ENCODE measurements at regions not wholly inside any gene's neighbourhood (a gene's known extent, or its start where the extent isn't known, plus 50 kb on each side); places are given as distances from the start of the nearest gene placed in this dataset.

DNA sequence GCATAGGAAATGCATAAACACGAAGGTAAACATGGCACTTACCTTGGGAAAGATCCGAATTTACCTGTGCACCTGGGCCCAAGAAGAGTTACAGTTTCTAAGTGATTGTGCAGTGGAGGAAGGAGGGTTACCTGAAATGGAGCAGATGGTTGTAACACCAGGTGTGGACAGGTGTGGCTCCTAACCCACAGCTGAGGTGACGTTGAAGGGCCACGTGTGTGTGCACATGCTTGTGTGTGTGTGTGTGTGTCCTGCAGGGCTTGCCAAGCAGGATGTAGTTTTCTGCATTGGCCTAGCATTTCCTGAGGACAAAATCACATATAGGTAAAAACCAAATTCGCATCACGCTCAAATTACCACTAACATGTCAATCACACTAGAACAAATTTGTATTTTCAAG, 240.8 kb downstream of the ANKRD60 start:
- TF ChIP-seq POLR2A (IDR thresholded peaks at IDR 0.05; ENCODE audit: low read depth, low read length): no peak
- no peak for TF ChIP-seq SMC3 (IDR thresholded peaks at IDR 0.05; ENCODE audit: borderline replicate concordance, low read length)
- TF ChIP-seq EP300 (IDR thresholded peaks at IDR 0.05; ENCODE audit: borderline replicate concordance in 1 of 2, control insufficient read depth in 1 of 2, low read depth in 2 of 2, low read length in 2 of 2): no peak
- TF ChIP-seq, protein P1, sequence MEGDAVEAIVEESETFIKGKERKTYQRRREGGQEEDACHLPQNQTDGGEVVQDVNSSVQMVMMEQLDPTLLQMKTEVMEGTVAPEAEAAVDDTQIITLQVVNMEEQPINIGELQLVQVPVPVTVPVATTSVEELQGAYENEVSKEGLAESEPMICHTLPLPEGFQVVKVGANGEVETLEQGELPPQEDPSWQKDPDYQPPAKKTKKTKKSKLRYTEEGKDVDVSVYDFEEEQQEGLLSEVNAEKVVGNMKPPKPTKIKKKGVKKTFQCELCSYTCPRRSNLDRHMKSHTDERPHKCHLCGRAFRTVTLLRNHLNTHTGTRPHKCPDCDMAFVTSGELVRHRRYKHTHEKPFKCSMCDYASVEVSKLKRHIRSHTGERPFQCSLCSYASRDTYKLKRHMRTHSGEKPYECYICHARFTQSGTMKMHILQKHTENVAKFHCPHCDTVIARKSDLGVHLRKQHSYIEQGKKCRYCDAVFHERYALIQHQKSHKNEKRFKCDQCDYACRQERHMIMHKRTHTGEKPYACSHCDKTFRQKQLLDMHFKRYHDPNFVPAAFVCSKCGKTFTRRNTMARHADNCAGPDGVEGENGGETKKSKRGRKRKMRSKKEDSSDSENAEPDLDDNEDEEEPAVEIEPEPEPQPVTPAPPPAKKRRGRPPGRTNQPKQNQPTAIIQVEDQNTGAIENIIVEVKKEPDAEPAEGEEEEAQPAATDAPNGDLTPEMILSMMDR (IDR thresholded peaks at IDR 0.05 in 2 of 3, conservative IDR thresholded peaks at IDR 0.05 in 1 of 3; ENCODE audit: control insufficient read depth in 2 of 3, extremely low read depth in 1 of 3, insufficient read depth in 1 of 3, low read depth in 3 of 3, low read length in 3 of 3): no peak
- no peak for TF ChIP-seq GABPA (IDR thresholded peaks at IDR 0.05; ENCODE audit: low read depth)
- TF ChIP-seq POLR2AphosphoS5 (IDR thresholded peaks at IDR 0.05; ENCODE audit: low read length): no peak
- TF ChIP-seq NR2C2 (IDR thresholded peaks at IDR 0.05; ENCODE audit: borderline replicate concordance, control insufficient read depth, insufficient read length, low read depth): no peak
- TF ChIP-seq, protein P2, sequence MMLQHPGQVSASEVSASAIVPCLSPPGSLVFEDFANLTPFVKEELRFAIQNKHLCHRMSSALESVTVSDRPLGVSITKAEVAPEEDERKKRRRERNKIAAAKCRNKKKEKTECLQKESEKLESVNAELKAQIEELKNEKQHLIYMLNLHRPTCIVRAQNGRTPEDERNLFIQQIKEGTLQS (IDR thresholded peaks at IDR 0.05; ENCODE audit: borderline replicate concordance, extremely low read depth, low read depth, low read length): no peak
- TF ChIP-seq NR2C1 (IDR thresholded peaks at IDR 0.05): no peak
- TF ChIP-seq BMI1 (IDR thresholded peaks at IDR 0.05; ENCODE audit: borderline replicate concordance): no peak
- TF ChIP-seq, protein P3, sequence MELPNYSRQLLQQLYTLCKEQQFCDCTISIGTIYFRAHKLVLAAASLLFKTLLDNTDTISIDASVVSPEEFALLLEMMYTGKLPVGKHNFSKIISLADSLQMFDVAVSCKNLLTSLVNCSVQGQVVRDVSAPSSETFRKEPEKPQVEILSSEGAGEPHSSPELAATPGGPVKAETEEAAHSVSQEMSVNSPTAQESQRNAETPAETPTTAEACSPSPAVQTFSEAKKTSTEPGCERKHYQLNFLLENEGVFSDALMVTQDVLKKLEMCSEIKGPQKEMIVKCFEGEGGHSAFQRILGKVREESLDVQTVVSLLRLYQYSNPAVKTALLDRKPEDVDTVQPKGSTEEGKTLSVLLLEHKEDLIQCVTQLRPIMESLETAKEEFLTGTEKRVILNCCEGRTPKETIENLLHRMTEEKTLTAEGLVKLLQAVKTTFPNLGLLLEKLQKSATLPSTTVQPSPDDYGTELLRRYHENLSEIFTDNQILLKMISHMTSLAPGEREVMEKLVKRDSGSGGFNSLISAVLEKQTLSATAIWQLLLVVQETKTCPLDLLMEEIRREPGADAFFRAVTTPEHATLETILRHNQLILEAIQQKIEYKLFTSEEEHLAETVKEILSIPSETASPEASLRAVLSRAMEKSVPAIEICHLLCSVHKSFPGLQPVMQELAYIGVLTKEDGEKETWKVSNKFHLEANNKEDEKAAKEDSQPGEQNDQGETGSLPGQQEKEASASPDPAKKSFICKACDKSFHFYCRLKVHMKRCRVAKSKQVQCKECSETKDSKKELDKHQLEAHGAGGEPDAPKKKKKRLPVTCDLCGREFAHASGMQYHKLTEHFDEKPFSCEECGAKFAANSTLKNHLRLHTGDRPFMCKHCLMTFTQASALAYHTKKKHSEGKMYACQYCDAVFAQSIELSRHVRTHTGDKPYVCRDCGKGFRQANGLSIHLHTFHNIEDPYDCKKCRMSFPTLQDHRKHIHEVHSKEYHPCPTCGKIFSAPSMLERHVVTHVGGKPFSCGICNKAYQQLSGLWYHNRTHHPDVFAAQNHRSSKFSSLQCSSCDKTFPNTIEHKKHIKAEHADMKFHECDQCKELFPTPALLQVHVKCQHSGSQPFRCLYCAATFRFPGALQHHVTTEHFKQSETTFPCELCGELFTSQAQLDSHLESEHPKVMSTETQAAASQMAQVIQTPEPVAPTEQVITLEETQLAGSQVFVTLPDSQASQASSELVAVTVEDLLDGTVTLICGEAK (IDR thresholded peaks at IDR 0.05; ENCODE audit: borderline replicate concordance): no peak

Data from GM12878 (cell line).